H1 (cell line): ENCODE measurements at regions not wholly inside any gene's neighbourhood (a gene's known extent, or its start where the extent isn't known, plus 50 kb on each side); places are given as distances from the start of the nearest gene placed in this dataset.

Source experiments
- CREB1 ChIP-seq: IDR thresholded peaks from 2 replicates; pipeline ENCODE4 v1.6.1; 2012; ENCODE audit warnings: inconsistent platforms
- CTCF ChIP-seq, 3 experiments: IDR thresholded peaks; 1 replicate in 2 of 3; 2 replicates in 1 of 3; pipeline versions ENCODE4 v1.5.1 to v1.6.1; 2011; ENCODE audit warnings: low read length in 3 of 3, mild to moderate bottlenecking in 3 of 3, inconsistent platforms in 2 of 3, low read depth in 1 of 3, moderate library complexity in 1 of 3; ENCODE audit not compliant: insufficient read depth in 1 of 3; ENCODE audit errors: control extremely low read depth in 1 of 3
- EZH2 ChIP-seq: fragments of 200-600 bp; sonication (generic); IDR thresholded peaks from 2 replicates; pipeline ENCODE4 v1.7.1; 2012; ENCODE audit warnings: low read depth, mild to moderate bottlenecking, moderate library complexity, low read length, inconsistent platforms; ENCODE audit not compliant: severe bottlenecking
- KDM1A ChIP-seq: fragments of 200-600, 300-600 bp; sonication (generic); IDR thresholded peaks from 2 replicates; pipeline ENCODE4 v1.7.1; 2016; ENCODE audit warnings: mild to moderate bottlenecking, low read length, borderline replicate concordance
- POLR2AphosphoS5 ChIP-seq: IDR thresholded peaks from 2 replicates; pipeline ENCODE4 v1.6.1; 2011; ENCODE audit warnings: low read depth, low read length
- TEAD4 ChIP-seq: IDR thresholded peaks from 2 replicates; pipeline ENCODE4 v1.6.1; 2012; ENCODE audit warnings: low read depth, low read length, inconsistent platforms, mixed read lengths
- ZNF274 ChIP-seq: IDR thresholded peaks from 2 replicates; pipeline ENCODE4 v1.7.0; 2012; ENCODE audit warnings: low read length, borderline replicate concordance; ENCODE audit errors: extremely low read depth
- TF ChIP-seq, protein P1 (sequence below): IDR thresholded peaks from 2 replicates; pipeline ENCODE4 v1.6.1; 2012; ENCODE audit warnings: inconsistent platforms

DNA sequence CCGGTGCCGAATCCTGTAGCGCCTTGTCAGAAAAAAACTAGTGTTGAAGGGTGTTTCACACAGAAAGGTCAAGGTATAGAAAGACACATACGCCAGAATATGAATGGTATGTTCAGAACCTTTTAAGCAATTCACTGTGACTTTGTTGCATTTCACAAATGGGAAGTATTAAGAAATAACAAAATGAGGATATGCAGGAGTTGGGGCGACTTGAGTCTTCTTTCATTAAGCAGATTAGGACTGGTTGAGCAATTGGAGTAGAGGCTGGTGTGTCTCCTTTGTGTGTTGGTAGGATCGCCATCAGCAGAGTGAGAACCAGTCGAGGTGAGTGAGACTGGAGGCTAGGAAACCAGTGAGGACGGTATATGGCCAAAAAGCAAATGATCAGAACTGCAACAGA lies 1454.5 kb upstream of the TENM3 start:
- TF ChIP-seq ZNF274 (no peak), CREB1 (no peak), POLR2AphosphoS5 (no peak), CTCF (IDR thresholded peaks at IDR 0.05; ENCODE audit: control extremely low read depth in 1 of 3, insufficient read depth in 1 of 3, low read depth in 1 of 3, low read length in 3 of 3) (no peak), TEAD4 (no peak), KDM1A (no peak), EZH2 (no peak)
- TF ChIP-seq, protein P1, sequence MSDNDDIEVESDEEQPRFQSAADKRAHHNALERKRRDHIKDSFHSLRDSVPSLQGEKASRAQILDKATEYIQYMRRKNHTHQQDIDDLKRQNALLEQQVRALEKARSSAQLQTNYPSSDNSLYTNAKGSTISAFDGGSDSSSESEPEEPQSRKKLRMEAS: no peak
